K562 (cell line): ENCODE measurements at regions not wholly inside any gene's neighbourhood (a gene's known extent, or its start where the extent isn't known, plus 50 kb on each side); places are given as distances from the start of the nearest gene placed in this dataset.

Experiments
- ATAC-seq: fragments of 200-7000 bp; cut with Tn5 transposase; 3 replicates; pipeline ENCODE4 v1.9.1; 2020; ENCODE audit warnings: moderate library complexity
- BruUV-seq: library from RNA; stranded (reverse); fragments of 400-500 nt; replicated peaks from 2 replicates; lab custom pipeline; 2021; lab: Mats Ljungman, UMichigan
- CTCF ChIA-PET: fragments of 300-600 bp; formaldehyde crosslinking; extraction: SDS; loops from one replicate; lab custom pipeline; 2021; ENCODE audit warnings: low intra/inter-chr PET ratio; lab: Yijun Ruan, JAX
- POLR2A ChIA-PET: fragments of 300-600, 350-650 bp; sonication (Branson Sonifier 250); formaldehyde crosslinking; extraction: SDS; loops from one replicate; lab custom pipeline; 2021; ENCODE audit warnings: antibody characterized with exemption, inconsistent platforms; lab: Yijun Ruan, JAX
- DNase-seq, 4 experiments: peaks; one replicate each; pipeline versions ENCODE4 v3.0.0 to v3.0.0-alpha.2; 2011 to 2018; ENCODE audit warnings: low spot score in 3 of 4, mixed read lengths in 3 of 4; ENCODE audit errors: extremely low read depth in 1 of 4
- FAIRE-seq: peaks from 2 replicates; lab custom pipeline; 2011; peaks lifted over from hg19 to GRCh38; lab: Jason Lieb, UNC
- H2AFZ ChIP-seq: 2 replicates; pipeline ENCODE4 v1.6.0; 2011; ENCODE audit warnings: low read depth, low read length, control low read depth, inconsistent platforms
- H3K27ac ChIP-seq: fragments of 200-600 bp; 3 replicates; pipeline ENCODE4 v1.8.0; 2011; ENCODE audit warnings: low read depth, mild to moderate bottlenecking, control low read depth, inconsistent platforms, low read length, moderate library complexity, mixed read lengths; ENCODE audit errors: extremely low read depth
- H3K27me3 ChIP-seq, 2 experiments: fragments of 300-600 bp in 1 of 2; 2 replicates in 1 of 2; 3 replicates in 1 of 2; pipeline versions ENCODE4 v1.6.0 to v1.8.0; 2011; ENCODE audit warnings: inconsistent platforms in 2 of 2, low read length in 2 of 2, mild to moderate bottlenecking in 1 of 2, mixed read lengths in 1 of 2, moderate library complexity in 1 of 2; ENCODE audit not compliant: control insufficient read depth in 2 of 2, insufficient read depth in 2 of 2
- H3K36me3 ChIP-seq: fragments of 300-600 bp; 3 replicates; pipeline ENCODE4 v1.8.0; 2011; ENCODE audit warnings: mild to moderate bottlenecking, low read length, inconsistent platforms; ENCODE audit not compliant: control insufficient read depth, insufficient read depth
- H3K4me1 ChIP-seq, 2 experiments: fragments of 200-600 bp in 1 of 2; replicated peaks in 1 of 2; 2 replicates in 1 of 2; 3 replicates in 1 of 2; pipeline versions ENCODE4 v1.5.1 to v1.8.0; 2011; ENCODE audit warnings: inconsistent platforms in 2 of 2, low read length in 2 of 2, mild to moderate bottlenecking in 1 of 2, mixed read lengths in 1 of 2, moderate library complexity in 1 of 2; ENCODE audit not compliant: control insufficient read depth in 2 of 2, insufficient read depth in 2 of 2
- H3K4me2 ChIP-seq: 2 replicates; pipeline ENCODE4 v1.6.1; 2011; ENCODE audit warnings: low read length, control low read depth, inconsistent platforms, mixed read lengths; ENCODE audit not compliant: insufficient read depth
- H3K4me3 ChIP-seq: fragments of 200-600 bp; sonication (generic), shearing (Covaris generic); 2 replicates; pipeline ENCODE4 v1.5.1; 2016; ENCODE audit warnings: control low read depth, inconsistent platforms
- H3K79me2 ChIP-seq: fragments of 200-600 bp; 3 replicates; pipeline ENCODE4 v1.8.0; 2011; ENCODE audit warnings: low read length, inconsistent platforms; ENCODE audit not compliant: control insufficient read depth, insufficient read depth
- H3K9ac ChIP-seq, 2 experiments: 2 replicates each; pipeline versions ENCODE4 v1.6.0 to v1.6.1; 2011; ENCODE audit warnings: low read depth in 2 of 2, low read length in 2 of 2, control low read depth in 1 of 2, inconsistent platforms in 1 of 2, mild to moderate bottlenecking in 1 of 2, mixed read lengths in 1 of 2; ENCODE audit not compliant: insufficient read depth in 1 of 2
- H3K9me1 ChIP-seq: one replicate; pipeline ENCODE4 v1.6.0; 2011; ENCODE audit warnings: inconsistent platforms, mild to moderate bottlenecking, low read length, moderate library complexity; ENCODE audit not compliant: control insufficient read depth, insufficient read depth
- H3K9me3 ChIP-seq: replicated peaks from 2 replicates; pipeline ENCODE4 v1.5.1; 2011; ENCODE audit warnings: low read depth, low read length, inconsistent platforms; ENCODE audit not compliant: control insufficient read depth, insufficient read depth
- H4K20me1 ChIP-seq: replicated peaks from 2 replicates; pipeline ENCODE4 v1.6.1; 2011; ENCODE audit warnings: low read length, inconsistent platforms, mixed read lengths; ENCODE audit not compliant: control insufficient read depth, insufficient read depth
- CTCFL ChIP-seq: IDR thresholded peaks from 2 replicates; pipeline ENCODE4 v1.6.1; 2011; ENCODE audit warnings: borderline replicate concordance, low read depth, mild to moderate bottlenecking, moderate library complexity, low read length; ENCODE audit not compliant: insufficient read depth, poor library complexity, severe bottlenecking
- DLX4 ChIP-seq: fragments of 250-450 bp; sonication (Bioruptor Pico); IDR thresholded peaks from 2 replicates; pipeline ENCODE4 v1.6.1; 2021; ENCODE audit warnings: mild to moderate bottlenecking
- E2F3 ChIP-seq: fragments of 250-450 bp; sonication (Bioruptor Pico); IDR thresholded peaks from 2 replicates; pipeline ENCODE4 v1.4.0; 2020; ENCODE audit warnings: mild to moderate bottlenecking
- E2F6 ChIP-seq, 2 experiments: IDR thresholded peaks; 2 replicates each; pipeline ENCODE4 v1.6.1; 2011; ENCODE audit warnings: borderline replicate concordance in 1 of 2, control low read depth in 1 of 2, low read depth in 1 of 2, low read length in 1 of 2, mild to moderate bottlenecking in 1 of 2, mixed read lengths in 1 of 2, moderate library complexity in 1 of 2; ENCODE audit not compliant: insufficient read depth in 1 of 2, insufficient read length in 1 of 2, poor library complexity in 1 of 2, severe bottlenecking in 1 of 2; ENCODE audit errors: extremely low read depth in 1 of 2
- ELF1 ChIP-seq: fragments of 200-800 bp; sonication (Bioruptor generic); IDR thresholded peaks from 2 replicates; pipeline ENCODE4 v1.6.1; 2016; ENCODE audit warnings: missing genetic modification characterization, missing compliant biosample characterization
- GABPB1 ChIP-seq: sonication (generic); formaldehyde crosslinking; IDR thresholded peaks from 2 replicates; pipeline ENCODE4 v1.8.0; 2022; ENCODE audit warnings: mild to moderate bottlenecking, missing genetic modification reagents
- KLF1 ChIP-seq: fragments of 450-650 bp; IDR thresholded peaks from 2 replicates; pipeline ENCODE4 v1.6.1; 2016; ENCODE audit warnings: missing genetic modification characterization, missing compliant biosample characterization
- NONO ChIP-seq, 2 experiments: fragments of 200-400 bp in 1 of 2; fragments of 450-650 bp in 1 of 2; formaldehyde crosslinking in 1 of 2; IDR thresholded peaks; 2 replicates each; pipeline ENCODE4 v1.6.1; 2017; ENCODE audit warnings: low read depth in 2 of 2, mild to moderate bottlenecking in 2 of 2, moderate library complexity in 2 of 2, low read length in 1 of 2
- POLR2A ChIP-seq: fragments of 450-650 bp; conservative IDR thresholded peaks from 2 replicates; pipeline ENCODE4 v1.6.1; 2016
- POLR2H ChIP-seq: IDR thresholded peaks from 2 replicates; pipeline ENCODE4 v1.6.1; 2016; ENCODE audit warnings: missing genetic modification characterization, low read depth, mild to moderate bottlenecking, control low read depth, missing compliant biosample characterization, moderate library complexity
- SNIP1 ChIP-seq: fragments of 450-650 bp; IDR thresholded peaks from 2 replicates; pipeline ENCODE4 v1.7.1; 2017; ENCODE audit warnings: low read depth, mild to moderate bottlenecking
- THAP12 ChIP-seq: fragments of 250-450 bp; sonication (Bioruptor Pico); IDR thresholded peaks from 2 replicates; pipeline ENCODE4 v1.9.0; 2021; ENCODE audit warnings: mild to moderate bottlenecking, inconsistent platforms
- ZNF57 ChIP-seq: fragments of 450-650 bp; formaldehyde crosslinking; IDR thresholded peaks from 2 replicates; pipeline ENCODE4 v1.4.0; 2020; ENCODE audit warnings: mild to moderate bottlenecking, moderate library complexity
- WGBS: fragments of 100-300 bp; shearing (Covaris generic); methylation state at CpG from one replicate; pipeline ENCODE4 v1.1.6; 2016; ENCODE audit warnings: low coverage, mixed read lengths; ENCODE audit not compliant: insufficient coverage; ENCODE audit errors: missing lambda C conversion rate; 5-methylcytosine and 5-hydroxymethylcytosine counted together
- in situ Hi-C: fragments of 300-500 bp; cut with MboI; formaldehyde crosslinking; loops from 4 replicates; pipeline ENCODE4 v1.15.0; 2018; ENCODE audit warnings: inconsistent platforms, mixed read lengths
- intact Hi-C: fragments of 100-400 bp; cut with micrococcal nuclease; formaldehyde crosslinking; loops from 2 replicates; pipeline ENCODE4 v1.14.2; 2022

GRCh38 chr18:44510390-44510789 is 170.3 kb upstream of the SETBP1 start:
- Histone ChIP-seq H4K20me1 (no peaks in the 10 kb centered on the region), H3K27ac (no peak overlapping the region), H3K9me1 (no peaks in the 10 kb centered on the region), H3K4me1 (no peaks in the 10 kb centered on the region), H3K79me2 (no peaks in the 10 kb centered on the region), H2AFZ (no peak overlapping the region), H3K9ac (no peak overlapping the region), H3K36me3 (no peaks in the 10 kb centered on the region), H3K4me3 (no peak overlapping the region), H3K4me2 (no peak overlapping the region), H3K27me3 (no peaks in the 10 kb centered on the region), H3K9me3 (no peaks in the 10 kb centered on the region)
- CTCF ChIA-PET: no interaction called here
- FAIRE-seq: no peak
- no peak for TF ChIP-seq DLX4 (CRISPR knock-in tag)
- TF ChIP-seq THAP12 (CRISPR knock-in tag): no peak
- no peak for TF ChIP-seq KLF1 (tag)
- no peak for TF ChIP-seq NONO (IDR thresholded peaks at IDR 0.05; ENCODE audit: low read depth in 2 of 2, low read length in 1 of 2)
- no peak for TF ChIP-seq POLR2H (tag)
- no peak for TF ChIP-seq SNIP1
- TF ChIP-seq E2F6 (IDR thresholded peaks at IDR 0.05; ENCODE audit: borderline replicate concordance in 1 of 2, extremely low read depth in 1 of 2, insufficient read depth in 1 of 2, insufficient read length in 1 of 2, low read depth in 1 of 2, low read length in 1 of 2, poor library complexity in 1 of 2, severe bottlenecking in 1 of 2): no peak
- no peak for TF ChIP-seq ZNF57
- no peak for TF ChIP-seq ELF1
- TF ChIP-seq GABPB1 (CRISPR knock-in tag): no peak
- no peak for TF ChIP-seq E2F3 (CRISPR knock-in tag)
- no peak for TF ChIP-seq CTCFL
- TF ChIP-seq POLR2A: no peak
- in situ Hi-C loops (no loop called here), intact Hi-C loops (no loop called here)
- ATAC-seq: no peak
- no peak for DNase-seq
- POLR2A ChIA-PET: no interaction called here
- WGBS: 0% methylated on average over 6 of the region's 6 CpGs
- BruUV-seq: no TSS peak
